ENCODE measurements at regions not wholly inside any gene's neighbourhood (a gene's known extent, or its start where the extent isn't known, plus 50 kb on each side); places are given as distances from the start of the nearest gene placed in this dataset.

DNA sequence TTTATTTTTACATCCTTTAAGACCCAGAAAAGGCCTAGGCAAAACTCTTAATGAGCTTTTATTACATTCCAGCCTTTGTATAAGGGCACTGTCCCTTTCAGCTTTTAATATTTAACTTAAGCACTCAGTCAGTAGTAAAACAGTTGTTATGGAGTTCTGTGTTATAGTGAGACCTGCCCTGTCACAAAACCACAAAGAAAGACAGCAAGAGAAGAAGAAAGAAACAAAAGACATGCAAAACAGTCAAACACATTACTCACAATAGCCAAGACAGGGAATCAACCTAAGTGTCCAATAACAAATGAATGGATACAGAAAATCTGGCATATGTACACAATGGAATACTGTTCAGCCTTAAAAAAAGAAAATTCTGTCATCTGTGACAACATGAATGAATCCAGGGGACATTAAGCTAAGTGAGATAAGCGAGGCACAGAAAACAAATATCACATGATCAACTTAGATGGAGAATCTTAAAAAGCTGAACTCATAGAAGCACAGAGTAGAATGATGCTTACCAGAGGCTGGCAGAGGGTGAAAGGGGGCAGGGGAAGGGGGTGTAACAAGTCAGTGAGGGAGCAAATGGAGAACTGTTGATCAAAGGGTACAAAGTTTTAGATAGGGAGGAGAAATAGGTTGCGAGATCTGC is 63.8 kb upstream of the CCNG1 start:
- no peak for DNase-seq

DNA sequence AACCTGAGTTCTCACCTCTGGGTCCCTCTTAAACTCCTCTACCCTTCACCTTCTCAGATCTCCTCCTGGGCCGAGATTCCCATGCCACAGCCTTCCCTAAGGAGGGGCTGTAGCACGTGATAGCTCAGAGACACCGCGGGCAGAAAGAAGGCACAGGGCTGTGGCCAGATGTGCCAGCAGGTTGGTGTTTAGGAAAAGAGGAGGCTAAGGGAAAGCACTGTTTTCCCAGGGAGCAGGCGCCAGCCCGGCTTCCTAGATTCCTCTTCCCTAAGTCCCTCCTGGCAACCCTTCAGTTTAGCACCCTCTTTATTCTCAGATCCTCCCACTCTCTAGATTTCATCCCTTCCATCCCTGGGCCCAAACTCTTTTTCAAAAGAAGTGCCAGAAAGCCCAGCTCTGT is 59.4 kb upstream of the CCNG1 start:
- DNase-seq: no peak

DNA sequence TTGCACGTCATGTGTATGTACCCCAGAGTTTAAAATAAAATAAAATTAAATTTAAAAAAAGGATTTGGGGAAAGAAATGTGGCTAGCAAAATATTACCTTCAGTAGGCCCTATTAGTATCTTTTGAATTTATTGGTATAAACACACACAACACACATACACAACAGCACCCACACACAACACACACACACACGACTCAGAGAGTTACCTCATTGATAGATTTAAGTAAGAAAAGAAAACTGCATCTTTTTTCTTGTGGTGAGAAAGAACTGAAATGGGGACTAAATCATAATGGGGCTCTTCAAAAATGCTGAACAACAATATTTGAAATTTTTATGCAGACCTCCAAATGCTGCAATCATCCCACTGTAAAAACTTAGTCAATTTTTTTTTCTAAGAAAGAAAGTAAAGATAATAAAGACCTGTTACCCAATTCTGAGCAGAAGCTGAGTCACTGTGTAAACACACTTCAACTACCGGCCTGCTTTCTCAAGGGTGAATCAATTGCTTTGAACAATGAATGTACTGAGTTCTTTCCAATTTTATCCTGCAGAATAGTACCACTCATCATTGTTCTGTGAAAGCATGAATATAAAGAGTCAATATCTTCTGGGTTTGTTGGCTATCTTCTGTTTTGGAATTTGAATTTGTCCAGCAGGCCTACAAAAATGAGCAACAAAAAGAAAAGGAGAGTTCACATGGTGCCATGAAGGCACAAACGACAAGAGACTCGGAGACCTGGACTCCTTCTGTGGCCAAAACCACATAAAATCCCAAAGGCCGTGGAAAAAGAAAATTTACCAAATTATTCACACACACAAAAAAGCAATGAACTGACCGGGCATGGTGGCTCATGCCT is 57.9 kb upstream of the CCNG1 start:
- no peak for DNase-seq

DNA sequence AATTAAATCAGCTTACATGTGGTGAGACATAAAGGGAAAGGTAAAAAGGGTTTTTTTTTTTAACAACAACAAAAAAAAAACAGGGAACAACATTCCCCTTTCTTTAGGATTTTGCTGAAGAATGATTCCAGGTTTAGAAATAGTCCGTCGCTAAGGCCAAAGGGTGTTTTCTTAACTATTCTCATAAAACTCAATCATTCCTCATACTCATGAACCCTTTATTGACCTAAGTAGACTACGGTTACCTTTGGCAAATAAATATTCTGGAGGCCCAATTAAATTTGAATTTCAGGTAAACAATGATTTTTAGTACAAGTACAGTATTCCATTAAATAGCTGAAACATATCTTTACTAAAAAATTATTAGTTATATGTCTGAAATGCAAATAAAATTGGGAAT is 55.6 kb upstream of the CCNG1 start:
- no peak for DNase-seq

DNA sequence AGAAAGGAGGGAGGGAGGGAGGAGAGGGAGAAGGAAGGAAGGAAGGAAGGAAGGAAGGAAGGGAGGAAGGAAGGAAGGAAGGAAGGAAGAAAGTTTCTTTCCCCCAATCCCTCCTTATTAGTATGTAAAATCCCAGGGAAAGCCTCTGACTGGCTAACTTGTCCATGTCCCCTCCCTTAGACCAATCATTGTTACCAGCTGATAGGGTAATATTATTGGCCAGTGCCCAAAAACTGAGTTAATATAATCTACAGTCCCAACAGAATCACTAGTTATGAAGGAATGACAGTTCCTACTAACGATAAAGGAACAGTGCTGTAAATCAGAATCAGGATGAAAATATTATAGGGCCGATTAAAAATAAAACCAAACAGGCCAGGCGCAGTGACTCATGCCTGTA is 53.6 kb upstream of the CCNG1 start:
- DNase-seq: no peak

DNA sequence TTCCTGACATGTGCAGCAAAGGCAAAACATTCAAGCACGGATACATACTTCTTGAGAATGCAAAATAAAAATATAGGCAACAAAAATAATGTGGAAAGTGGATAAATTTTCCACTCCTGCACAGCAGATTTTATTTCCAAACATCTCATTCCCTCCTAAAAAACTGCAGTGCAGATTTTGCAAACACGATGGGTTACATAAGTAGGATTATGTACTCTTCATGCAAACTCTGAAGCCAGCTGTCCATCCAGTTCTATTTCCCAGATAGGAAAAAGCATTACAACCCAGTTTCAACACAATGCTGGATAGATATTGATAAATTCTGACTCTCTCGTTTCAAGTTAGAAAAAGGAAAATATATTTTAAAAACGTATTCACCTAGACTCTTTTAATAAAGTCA is 52.7 kb upstream of the CCNG1 start:
- DNase-seq: no peak

DNA sequence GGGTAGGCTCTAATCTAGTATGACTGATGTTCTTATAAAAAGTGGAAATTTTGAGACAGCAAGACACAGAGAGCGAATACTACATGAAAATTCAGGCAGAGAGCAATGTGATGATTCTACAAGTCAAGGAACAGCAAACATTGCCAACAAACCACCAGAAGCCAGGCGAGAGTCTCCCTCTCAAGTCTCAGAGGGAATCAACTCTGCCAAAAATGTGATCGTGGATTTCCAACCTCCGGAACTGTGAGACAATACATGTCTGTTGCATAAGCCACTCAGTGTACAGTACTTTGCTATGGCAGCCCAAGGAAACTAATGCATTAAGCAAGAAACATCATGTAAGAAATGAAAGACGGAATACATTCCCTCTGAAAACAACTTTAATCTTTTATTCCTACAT is 52.1 kb upstream of the CCNG1 start:
- no peak for DNase-seq

DNA sequence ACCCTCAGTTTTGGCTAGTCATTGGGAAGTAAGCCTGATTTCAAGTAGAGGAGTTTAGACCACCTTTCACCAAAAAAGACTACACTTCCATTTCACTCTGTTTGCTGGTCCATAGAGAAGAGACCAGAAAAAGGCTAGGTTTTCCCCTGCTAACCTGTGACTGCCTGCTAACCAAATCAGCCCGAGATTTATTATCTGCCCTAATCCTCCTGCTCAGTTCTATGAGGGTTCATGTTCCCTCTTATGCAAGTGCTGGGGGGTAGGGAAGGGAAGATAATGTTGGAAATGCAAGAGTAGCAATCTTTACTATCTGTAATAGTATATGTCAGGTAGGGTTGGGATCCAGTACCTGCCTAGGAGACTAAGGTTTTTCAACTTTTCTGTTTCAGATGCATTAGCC is 51.6 kb upstream of the CCNG1 start:
- DNase-seq: no peak

DNA sequence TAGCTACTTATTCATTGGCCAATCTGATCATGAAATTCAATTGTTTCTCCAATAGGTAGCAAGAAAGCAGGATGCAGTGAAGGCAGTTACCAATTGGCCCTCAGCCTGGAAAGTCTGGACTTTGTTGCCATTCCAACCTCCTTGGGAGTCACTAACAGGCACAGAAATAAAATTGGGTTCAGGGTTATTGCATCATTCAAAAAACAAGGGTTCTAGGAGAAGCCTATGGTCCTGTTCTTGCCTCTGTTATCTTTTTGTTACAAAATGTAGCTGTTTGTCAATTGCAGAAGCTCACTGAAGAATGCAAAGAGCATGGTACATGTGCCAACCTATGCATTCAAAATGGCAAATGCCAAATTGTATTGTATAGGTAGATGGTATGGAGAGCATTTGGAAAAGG is 51.0 kb upstream of the CCNG1 start:
- DNase-seq: no peak

DNA sequence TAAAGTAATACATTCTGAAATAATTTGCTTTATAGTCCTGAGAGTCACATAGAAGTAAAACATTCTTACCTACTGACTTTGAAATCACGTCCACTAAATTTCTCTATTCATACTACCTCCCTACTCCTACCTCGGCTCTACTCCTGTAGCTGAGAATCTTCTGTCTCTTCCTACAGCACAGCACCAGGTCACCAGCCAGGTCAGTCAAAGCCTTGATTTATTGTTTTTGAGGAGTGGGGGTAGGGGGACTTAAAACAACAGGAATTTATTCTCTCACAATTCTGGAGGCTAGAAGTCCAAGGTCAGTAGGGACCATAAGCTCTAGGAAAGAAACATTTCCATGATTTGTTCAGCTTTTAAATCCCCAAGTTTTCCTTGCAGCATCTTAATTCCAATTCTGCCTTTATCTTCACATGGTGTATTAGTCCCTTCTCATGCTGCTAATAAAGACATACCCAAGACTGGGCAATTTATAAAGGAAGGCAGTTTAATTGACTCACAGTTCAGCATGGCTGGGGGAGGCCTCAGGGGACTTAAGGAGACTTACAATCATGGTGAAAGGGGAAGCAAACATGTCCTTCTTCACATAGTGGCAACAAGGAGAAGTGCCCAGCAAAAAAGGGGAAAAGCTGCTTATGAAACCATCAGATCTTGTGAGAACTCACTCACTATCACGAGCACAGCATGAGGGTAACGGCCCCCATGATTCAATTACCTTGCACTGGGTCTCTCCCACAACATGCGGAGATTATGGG is 49.6 kb upstream of the CCNG1 start:
- no peak for DNase-seq

All from KG1 (cell line).